NCI-H2227 treated with DMSO at 0.1 percent for 48 hours (cell line): ENCODE measurements at regions not wholly inside any gene's neighbourhood (a gene's known extent, or its start where the extent isn't known, plus 50 kb on each side); places are given as distances from the start of the nearest gene placed in this dataset.

Experiments used
- DNase-seq: peaks from one replicate; lab custom pipeline; 2025; lab: John Stamatoyannopoulos, UW

DNA sequence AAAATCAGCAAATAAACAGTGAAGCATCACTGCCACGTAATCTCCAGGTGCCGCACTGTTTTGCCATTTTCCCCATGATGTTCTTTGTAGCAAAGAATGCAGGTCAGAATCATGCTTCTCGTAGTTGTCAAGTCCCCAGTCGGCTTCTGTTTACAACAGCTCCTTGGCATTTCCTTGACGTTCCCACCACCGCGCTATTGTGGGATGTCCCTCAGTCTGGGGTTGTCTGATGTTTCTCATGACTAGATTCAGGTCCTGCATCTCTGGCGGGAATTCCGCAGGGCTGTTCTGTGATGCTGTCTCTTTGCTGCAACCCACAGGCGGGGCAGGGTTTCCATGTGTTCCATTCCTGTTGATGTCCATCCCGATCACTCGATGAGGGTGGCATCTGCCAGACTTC is 117.9 kb upstream of the SMAD3 start:
- DNase-seq, result no peak

DNA sequence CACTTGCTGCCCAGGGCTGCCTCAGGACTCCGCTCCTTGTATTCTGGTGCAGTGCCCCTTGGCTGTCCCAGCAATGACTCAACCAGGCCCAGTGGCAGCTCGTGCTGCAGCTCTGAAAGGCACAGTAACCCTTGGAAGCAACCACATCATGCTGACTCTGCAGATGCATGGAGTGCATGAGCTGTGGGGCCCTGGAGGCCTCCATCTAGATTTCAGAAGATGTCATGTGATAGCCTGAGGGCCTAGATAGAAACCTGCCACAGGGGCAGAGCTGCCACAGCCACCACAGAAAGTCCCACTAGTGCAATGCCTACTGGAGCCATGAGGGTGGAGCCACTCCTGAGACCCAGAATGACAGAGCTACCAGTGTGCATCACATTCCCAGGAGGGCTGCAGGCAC is 117.1 kb upstream of the SMAD3 start:
- DNase-seq, result no peak

DNA sequence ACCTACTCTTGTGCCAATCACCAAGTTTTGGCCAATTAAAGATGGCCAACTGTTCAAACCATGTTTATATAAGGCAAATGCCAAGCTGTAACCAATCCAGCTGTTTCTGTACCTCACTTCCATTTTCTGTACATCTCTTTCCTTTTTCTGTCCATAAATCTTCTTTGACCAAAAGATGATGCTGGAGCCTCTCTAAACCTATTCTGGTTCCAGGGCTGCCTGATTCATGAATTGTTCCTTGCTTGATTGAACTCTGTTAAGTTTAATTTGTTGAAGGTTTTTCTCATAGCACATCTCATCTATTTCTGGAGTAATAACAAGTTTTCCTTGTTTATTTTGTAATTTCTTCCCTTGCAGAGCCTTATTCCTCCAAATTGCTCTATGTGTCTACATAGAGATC is 115.3 kb upstream of the SMAD3 start:
- no peak for DNase-seq

DNA sequence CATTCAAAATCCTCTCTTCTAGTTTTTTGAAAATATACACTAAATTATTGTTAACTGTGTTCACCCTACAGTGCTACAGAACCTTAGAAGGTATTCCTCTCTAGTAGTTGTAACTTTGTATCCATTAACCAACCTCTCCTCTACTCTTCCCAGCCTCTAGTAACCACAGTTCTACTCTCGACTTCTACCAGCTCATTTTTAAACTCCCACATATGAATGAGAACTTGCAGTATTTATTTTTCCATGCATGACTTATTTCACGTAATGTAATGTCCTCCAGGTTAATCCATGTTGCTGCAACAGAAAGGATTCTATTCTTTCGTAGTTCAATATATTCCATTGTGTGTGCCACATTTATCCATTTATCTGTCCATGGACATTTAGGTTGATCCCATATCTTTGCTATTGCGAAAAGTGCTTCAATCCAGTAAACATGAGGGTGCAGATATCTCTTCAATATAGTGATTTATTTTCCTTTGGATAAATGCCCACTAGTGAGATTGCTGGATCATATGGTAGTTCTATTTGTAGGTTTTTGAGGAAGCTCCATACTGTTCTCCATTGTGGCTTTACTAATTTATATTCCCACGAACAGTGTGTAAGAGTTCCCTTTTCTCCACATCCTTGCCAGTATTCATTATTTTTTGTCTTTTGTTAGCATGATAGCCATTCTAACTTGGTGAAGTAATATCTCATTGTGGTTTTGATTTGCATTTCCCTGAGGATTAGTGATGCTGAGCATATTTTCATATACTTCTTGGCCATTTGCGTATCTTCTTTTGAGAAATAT is 113.7 kb upstream of the SMAD3 start:
- no peak for DNase-seq

DNA sequence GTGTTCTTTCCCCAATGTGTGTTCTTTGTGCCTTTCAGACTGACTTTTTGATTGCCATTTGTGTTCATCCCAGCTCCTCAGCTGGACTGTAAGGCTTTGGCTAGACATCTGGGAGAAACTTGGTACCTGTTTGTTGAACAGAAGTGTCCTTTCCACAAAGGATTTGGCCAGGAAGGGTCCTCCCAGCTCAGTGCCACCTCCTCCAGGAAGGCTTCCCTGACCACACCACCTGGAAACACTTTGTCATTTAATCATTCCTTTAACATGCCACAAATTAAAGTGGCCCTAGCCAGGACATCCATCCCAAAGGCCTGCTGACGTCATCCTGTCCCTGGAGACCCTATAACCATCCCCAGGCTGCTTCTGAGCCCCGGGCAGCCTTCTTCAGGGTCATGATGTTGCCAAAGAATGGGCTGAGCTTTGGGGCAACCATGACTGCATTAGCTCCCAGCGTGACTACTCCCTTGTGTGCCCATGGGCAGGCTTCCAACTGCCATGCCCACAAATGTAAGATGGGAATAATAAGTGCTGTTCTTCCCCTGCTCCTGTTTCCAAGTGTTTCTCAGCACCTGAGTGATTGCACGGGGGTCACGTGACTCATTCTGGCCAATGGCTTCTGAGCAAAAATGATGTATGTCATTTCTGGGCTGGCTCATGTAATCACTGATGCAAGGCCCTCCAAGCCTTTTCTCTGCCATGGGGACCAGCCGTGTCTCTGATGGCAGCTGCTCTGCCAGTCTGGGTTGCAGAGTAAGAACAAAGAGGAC is 112.5 kb upstream of the SMAD3 start:
- DNase-seq, result no peak

DNA sequence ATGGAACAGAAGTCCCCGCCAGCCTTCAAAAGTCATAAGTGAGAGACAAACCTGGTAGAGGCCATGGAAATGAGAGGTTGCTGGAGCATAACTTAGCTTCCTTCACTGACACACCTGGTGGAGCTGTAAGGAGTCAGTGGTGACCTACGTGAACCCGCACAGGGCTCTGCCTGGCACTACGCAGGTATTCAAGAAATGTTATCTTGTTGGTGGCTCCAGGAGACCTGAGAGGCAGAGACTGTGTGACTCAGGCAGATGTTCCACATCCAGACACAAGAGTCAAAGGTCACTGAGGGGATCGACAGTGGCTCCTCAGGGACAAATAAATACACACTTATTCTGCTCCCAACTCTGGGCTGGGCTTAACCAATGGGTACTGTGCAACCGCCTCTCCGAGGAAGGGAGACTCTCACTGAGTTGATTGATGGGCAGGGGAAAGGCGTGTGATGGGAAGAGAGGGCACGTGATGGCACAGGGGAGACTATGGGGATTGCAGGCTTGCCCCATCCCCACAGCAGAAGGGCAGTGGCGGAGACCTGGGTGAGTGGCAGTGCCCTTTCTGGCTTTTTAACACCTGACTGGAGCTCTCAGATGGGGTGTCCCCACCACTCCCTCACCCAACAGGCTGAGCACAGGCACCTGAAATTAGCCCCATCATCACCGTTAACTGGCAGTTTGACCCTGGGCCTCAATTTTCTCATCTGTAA is 111.7 kb upstream of the SMAD3 start:
- no peak for DNase-seq

DNA sequence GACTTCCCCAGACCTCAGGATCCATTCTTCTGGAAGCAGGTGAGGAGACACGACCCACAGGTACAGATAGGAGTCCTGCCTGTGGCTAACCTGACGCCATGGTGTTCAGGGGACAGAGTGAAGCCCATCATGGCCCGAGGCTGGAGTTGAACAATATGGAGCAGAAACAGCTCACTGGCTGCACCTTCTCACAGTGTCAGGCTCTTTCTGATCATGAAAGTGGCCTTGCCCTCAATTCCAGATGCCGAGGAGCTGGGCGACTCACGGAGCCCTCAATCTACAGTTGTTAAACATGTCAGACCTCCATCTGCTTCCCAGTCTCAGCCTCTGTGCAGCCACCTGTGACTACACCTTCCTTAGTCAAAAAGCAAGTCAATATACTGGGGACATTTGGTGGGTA is 110.8 kb upstream of the SMAD3 start:
- no peak for DNase-seq

DNA sequence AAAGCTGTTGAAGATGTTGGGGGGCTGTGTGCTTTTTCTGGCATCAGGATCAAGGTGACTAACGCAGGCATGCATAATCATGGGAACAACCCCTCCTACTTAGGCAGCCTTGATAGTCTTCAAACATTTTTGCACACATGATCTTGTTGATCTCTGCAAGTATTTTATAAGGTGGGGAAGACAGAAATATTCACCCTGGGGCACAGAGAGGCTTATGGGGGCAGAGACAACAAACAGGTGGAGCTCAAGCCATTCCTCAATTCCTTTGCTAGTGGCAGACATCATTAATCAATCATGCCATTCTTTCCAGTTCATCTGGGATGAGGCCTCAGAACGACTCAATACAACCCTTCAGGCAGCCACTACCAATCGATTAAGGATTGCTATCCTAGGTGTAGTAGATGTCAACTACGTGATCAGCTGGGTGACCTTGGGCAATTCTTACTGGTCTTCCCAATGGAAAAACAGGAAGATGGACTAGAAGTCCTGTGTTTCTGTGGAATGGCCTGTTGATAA is 110.3 kb upstream of the SMAD3 start:
- DNase-seq, result no peak

DNA sequence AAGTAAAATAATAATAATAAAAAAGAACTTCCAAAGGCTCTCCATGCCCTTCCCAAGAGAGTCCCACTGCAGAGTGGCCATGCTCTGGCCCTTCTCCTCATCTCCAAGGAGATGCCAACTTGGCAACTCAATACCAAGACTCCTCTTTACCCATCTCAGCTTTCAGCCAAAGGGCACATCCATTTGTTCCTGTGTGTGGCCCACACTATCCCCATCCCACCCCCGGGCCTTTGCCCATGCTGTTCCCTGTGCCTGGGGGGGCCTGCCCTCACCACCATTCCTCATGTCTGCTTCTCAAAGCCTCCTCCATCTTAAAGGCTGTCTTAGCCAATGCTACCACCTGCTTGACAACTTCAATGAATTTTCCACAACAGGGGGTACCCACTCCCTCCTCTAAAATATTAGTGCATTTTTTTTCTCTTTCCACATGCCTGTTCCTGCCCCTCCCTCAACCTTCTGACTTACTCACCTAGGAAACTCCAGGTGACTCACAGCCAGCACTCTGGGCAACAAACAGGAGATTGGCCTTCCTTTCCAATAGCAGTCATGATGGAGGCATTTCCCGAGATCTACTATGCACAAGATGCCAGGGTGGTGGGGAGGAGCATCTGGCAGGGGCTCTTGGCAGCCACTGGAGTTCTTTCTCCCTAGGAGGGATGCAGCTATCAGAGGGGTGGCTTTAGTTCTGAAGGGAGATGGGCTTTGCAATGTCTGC is 109.4 kb upstream of the SMAD3 start:
- no peak for DNase-seq

DNA sequence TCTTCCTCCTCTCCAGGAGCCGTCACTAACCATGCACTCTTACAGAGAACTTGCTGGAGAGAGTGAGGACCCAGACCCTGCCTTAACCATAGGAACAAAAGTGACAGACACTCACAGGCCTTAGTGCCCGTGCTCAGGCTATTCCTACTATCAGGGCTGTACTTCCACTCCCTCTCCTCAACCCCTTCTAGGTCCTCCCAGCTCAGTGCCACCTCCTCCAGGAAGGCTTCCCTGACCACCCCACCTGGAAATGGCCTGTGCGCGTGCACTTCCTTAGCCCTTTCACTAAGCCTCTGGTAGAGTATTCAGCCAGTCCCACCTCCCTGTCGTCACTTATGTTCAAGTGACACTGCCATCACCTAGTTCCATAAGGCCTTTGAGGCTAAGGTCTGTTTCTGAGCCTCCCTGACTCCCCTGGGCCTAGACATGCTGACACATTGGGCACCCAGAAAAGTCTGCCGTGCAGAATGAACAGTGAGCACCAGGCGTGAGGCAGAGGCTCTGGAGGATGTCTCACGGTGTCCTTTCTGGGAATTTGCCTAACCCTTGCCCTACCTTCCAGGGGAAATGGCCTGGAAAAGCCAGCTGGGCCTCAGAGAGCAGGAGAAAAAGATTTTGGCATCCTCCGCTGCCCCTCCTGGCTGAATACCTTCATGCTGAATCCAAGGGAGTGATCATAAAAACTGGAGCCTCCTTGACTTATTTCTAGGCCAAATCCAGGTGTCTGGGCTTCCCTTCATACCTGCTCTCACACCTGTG is 108.6 kb upstream of the SMAD3 start:
- DNase-seq, result no peak

DNA sequence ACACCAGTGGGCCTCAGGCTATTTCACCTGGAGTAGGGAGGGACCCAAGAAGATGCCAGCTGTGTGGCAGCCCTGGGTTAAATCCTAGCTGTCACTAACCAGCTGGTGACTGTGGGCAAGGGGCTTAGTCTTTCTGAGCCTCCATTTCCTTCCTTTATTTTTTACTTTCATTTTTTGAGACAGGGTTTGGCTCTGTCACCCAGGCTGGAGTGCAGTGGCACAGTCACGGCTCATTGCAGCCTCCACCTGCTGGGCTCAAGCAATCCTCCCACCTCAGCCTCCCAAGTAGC is 108.0 kb upstream of the SMAD3 start:
- DNase-seq, result no peak

DNA sequence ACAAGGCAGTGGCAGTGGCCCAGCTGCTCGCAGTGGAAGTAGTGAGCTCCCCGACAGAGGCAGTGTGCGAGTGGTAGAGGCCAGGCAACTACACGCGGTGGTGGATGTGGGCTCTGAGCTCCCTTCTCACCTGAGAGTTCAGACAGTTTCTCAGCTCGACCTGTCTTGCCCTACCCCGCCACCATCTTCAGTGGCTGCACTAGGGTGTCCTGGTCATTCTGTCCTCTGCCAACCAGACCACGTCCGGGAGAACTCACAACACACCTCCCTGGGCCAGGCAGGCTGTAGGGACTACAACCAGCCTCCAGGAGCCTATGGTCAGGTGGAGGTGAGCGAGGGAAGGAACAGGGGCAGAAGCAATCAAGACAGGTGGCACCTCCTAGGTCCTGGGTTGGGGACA is 106.3 kb upstream of the SMAD3 start:
- no peak for DNase-seq

DNA sequence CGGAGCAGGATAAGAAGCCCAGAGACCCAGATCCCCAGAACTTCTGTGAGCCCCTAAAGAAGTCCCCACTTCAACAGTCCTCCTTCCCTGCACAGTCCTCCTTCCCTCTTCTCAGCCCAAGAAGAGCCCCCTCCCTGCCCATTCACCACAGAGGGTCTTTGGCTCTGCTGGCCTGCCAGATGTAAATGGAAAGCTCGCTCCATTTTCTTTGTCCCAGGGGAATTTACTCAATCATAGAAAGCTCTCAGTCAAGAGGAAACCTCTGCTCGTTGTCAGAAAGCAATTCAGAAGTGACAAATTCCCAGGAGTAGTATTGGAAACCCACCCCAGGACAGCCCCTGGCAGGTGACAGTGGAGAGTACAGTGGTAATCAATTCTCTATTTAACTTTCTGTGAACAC is 105.5 kb upstream of the SMAD3 start:
- no peak for DNase-seq

DNA sequence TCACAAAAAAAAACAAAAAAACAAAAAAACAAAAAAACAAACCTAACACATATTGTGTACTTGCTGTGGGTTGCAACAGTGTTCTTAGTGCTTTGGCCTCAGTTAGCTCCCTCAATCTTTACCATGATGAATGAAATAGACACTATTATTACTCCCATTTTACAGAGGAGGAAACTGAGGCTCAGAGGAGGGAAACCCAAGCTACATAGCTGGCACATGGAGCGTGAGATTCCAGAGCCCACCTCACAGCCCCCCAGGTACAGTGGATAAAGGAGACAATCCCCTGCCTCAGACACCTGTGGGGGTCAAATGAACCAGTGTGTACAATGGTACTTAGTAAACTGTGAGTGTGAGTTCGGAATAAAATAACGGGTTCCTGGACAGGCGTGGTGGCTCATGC is 104.9 kb upstream of the SMAD3 start:
- no peak for DNase-seq

DNA sequence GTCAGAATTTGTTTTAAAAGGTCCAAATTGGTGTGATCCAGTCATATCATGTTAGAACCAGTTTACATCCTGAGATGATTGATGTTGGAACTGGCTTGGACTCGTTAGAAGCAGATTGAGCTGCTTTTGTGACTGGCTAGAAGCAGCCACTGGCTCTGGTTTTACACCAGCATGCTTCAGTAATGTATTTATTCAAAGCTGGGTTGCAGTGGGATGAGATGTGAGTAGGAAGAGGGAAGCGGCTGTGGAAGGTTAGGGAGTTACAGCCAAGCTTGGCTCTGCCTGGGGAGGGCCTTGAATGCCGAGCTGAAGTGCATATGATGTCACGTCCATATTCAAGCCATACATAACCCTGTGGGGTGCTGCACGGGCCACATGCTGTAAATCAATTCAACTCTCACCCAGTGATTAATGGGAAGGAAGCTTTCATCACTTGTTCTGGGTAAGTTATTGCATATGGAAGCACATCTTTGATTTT is 104.0 kb upstream of the SMAD3 start:
- no peak for DNase-seq

DNA sequence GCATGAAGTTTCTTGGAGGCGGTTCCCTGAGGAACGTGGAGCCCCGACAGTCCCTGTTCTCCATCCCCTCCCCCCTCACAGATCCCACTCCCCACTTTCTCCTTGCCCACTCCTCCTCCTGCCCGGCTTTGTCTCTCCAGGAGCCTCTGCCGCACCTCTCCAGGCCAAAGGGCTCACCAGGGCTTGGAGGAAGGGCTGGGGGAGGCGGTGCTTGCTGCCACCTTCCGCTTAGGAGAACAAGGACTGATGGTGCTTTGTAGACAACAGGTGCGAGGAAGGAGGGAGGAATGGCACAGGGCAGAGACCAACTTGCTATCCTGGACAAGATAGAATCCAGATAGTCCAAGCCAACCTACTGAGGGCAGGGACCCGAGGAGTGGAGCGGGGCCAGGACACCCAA is 103.5 kb upstream of the SMAD3 start:
- no peak for DNase-seq

DNA sequence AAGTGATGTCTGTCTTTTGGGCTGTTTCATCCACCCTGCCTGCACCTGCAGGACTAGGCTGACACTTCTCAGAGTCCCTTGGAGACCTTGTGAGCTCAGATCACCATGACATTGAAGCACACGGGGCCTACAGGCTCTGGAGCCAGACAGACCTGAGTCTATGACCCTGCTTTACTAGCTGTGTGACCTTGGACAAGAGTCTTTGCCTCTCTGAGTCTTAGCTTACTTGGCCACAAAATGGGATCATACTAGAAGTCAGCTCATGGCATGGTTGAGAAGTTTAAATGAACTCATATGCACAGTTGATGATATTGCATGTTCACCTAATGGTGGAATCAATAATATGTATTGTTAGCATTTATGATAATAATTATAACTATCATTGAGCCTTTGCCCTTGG is 102.9 kb upstream of the SMAD3 start:
- no peak for DNase-seq

DNA sequence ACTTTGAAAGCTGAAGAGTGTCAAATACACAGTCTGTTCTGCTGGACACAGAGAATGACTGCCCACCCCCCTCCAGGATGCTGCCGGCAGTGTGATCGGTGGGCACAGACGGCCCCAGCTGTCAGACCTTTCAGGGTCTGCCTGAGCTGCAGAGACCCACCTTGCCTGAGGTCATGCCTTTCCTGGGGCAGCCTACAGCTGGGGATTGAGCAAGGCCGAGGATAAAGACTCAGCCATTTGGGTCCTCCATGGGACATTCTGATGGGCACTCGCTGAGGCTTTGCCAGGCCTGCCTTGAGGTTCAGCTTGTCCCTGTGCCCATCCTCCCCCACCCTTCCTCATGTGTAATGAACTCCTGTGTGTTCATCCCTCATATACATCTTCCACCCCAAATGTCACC is 102.3 kb upstream of the SMAD3 start:
- no peak for DNase-seq

DNA sequence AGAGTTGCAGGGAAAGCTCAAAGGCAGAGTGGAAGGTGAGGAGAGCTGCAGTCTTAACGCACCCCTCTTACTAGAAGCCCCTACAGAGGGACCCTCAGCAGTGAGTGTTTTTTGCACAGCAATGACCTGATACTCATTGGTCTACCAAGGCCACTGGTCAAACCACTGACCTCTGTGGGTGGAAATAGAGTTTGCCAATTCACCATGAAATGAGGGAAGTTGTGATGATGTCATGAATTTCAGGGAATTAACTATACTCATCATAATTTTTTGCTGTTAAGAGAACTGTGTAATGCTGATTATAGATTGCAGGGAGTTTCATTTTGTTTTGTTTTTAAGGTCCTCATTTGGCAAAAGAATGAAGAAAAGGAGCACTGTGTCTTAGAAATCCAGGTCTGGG is 101.7 kb upstream of the SMAD3 start:
- no peak for DNase-seq

DNA sequence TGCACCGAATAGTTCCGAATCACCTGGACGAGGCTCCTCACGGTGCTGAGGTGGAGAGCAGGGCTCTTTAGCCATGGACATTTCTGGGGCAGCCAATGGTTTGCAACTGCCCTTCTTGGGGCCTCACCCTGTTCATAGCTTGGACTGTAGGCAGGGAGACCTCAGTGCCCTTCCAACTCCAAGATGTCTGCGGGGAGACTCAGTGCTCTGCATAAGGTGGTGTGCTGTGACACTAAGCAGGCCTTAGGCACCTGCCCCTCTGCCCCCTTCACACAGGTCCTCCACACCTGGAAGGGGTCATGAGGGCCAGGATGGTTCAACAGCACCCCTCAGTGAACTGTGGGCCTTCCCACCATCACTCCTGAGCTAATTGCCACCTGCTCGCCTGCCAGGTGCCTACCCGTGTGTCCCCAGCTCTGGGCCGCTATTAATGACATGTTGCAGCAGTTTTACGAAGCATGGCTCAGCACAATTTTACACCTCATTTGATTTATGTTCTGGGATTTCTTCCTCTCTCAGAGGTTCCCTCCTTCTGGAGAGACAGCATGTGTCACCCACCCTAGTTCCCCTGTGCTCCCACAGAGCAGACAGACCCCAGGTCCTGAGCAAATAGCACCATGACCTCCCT is 101.2 kb upstream of the SMAD3 start:
- DNase-seq, result no peak

DNA sequence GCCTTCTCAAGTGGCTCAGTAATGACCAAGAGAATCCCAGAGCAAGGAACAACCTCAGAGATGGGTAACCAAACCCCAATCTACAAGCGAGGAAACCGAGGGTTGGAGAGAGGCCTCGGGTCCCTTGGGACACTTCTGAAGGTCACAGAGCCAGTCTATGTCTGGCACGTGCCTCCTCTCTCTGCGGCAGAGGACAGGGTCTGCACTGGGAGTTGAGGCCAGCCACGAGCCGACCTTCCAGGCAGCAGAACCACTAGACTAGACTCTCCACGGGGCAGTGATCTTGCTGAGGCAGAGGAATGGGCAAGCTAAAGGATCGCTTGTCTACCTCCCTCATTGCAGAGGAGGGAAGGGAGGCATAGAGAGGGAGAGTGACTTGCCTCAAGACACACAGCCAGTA is 100.6 kb upstream of the SMAD3 start:
- no peak for DNase-seq
